GM23338 (cell line): ENCODE measurements at regions not wholly inside any gene's neighbourhood (a gene's known extent, or its start where the extent isn't known, plus 50 kb on each side); places are given as distances from the start of the nearest gene placed in this dataset.

Experiments used
- ATAC-seq: fragments of 200-7000 bp; cut with Tn5 transposase; 3 replicates; pipeline ENCODE4 v1.9.1; 2020
- DNase-seq: peaks from one replicate; pipeline ENCODE4 v3.0.0-alpha.2; 2015; ENCODE audit warnings: low spot score
- H2AFZ ChIP-seq: fragments of 200-600 bp; sonication (generic); 2 replicates; pipeline ENCODE4 v1.8.0; 2016; ENCODE audit warnings: antibody characterized with exemption, mild to moderate bottlenecking, moderate library complexity
- H3F3A ChIP-seq: fragments of 200-600 bp; sonication (generic); replicated peaks from 2 replicates; pipeline ENCODE4 v1.8.0; 2017; ENCODE audit warnings: antibody characterized with exemption, mixed run types, low read depth
- H3K27ac ChIP-seq: fragments of 200-600 bp; sonication (generic); 2 replicates; pipeline ENCODE4 v1.6.1; 2016; ENCODE audit warnings: low read depth
- H3K27me3 ChIP-seq: fragments of 200-600 bp; sonication (generic); 2 replicates; pipeline ENCODE4 v1.8.0; 2016; ENCODE audit warnings: mild to moderate bottlenecking, mixed run types, moderate library complexity; ENCODE audit not compliant: insufficient read depth
- H3K36me3 ChIP-seq: fragments of 200-600 bp; sonication (generic); 2 replicates; pipeline ENCODE4 v1.8.0; 2016; ENCODE audit warnings: mild to moderate bottlenecking; ENCODE audit not compliant: insufficient read depth
- H3K4me1 ChIP-seq: fragments of 200-600 bp; sonication (generic); 2 replicates; pipeline ENCODE4 v1.8.0; 2016; ENCODE audit warnings: mild to moderate bottlenecking, moderate library complexity; ENCODE audit not compliant: insufficient read depth
- H3K4me2 ChIP-seq: fragments of 200-600 bp; sonication (generic); 2 replicates; pipeline ENCODE4 v1.7.1; 2017; ENCODE audit warnings: mixed run types
- H3K4me3 ChIP-seq: fragments of 200-600 bp; sonication (generic); 2 replicates; pipeline ENCODE4 v1.6.1; 2016; ENCODE audit warnings: mixed run types
- H3K79me2 ChIP-seq: fragments of 200-600 bp; sonication (generic); replicated peaks from 2 replicates; pipeline ENCODE4 v1.8.0; 2017; ENCODE audit warnings: mild to moderate bottlenecking; ENCODE audit not compliant: insufficient read depth
- H3K9me2 ChIP-seq: fragments of 200-600 bp; sonication (generic); 2 replicates; pipeline ENCODE4 v1.8.0; 2017; ENCODE audit not compliant: insufficient read depth
- H4K20me1 ChIP-seq: fragments of 200-600 bp; sonication (generic); replicated peaks from 2 replicates; pipeline ENCODE4 v1.8.0; 2017; ENCODE audit warnings: mild to moderate bottlenecking; ENCODE audit not compliant: insufficient read depth
- H3K27ac Mint-ChIP-seq: 2 replicates; pipeline ENCODE4 v1.8.0; 2020; ENCODE audit warnings: inconsistent platforms, mild to moderate bottlenecking, moderate library complexity, mixed read lengths
- H3K27me3 Mint-ChIP-seq: 3 replicates; pipeline ENCODE4 v1.8.0; 2022; ENCODE audit warnings: low read depth, mild to moderate bottlenecking, moderate library complexity, mixed read lengths, inconsistent platforms; ENCODE audit not compliant: insufficient read depth, poor library complexity
- H3K36me3 Mint-ChIP-seq: 3 replicates; pipeline ENCODE4 v1.8.0; 2021; ENCODE audit warnings: low read depth, mild to moderate bottlenecking, inconsistent platforms, moderate library complexity, mixed read lengths
- H3K4me1 Mint-ChIP-seq: 3 replicates; pipeline ENCODE4 v1.8.0; 2020; ENCODE audit warnings: mild to moderate bottlenecking, inconsistent platforms, mixed read lengths
- H3K4me3 Mint-ChIP-seq: 3 replicates; pipeline ENCODE4 v1.8.0; 2021; ENCODE audit warnings: moderate library complexity, mild to moderate bottlenecking, inconsistent platforms, mixed read lengths
- H3K9me3 Mint-ChIP-seq: 3 replicates; pipeline ENCODE4 v1.8.0; 2020; ENCODE audit warnings: moderate library complexity, mild to moderate bottlenecking, inconsistent platforms, mixed read lengths
- JUNB ChIP-seq: IDR thresholded peaks from one replicate; pipeline ENCODE4 v1.6.1; 2016; ENCODE audit warnings: antibody characterized with exemption; ENCODE audit not compliant: unreplicated experiment
- NANOG ChIP-seq: IDR thresholded peaks from 2 replicates; pipeline ENCODE4 v1.6.1; 2016; ENCODE audit warnings: antibody characterized with exemption, borderline replicate concordance
- TF ChIP-seq, protein P1 (sequence below): fragments of 250-450 bp; sonication (Bioruptor Pico); IDR thresholded peaks from 2 replicates; pipeline ENCODE4 v1.5.0; 2020; ENCODE audit warnings: mild to moderate bottlenecking, moderate library complexity
- TF ChIP-seq, protein P2 (sequence below), 2 experiments: fragments of 200-600 bp in 1 of 2; sonication (generic) in 1 of 2; conservative IDR thresholded peaks; 2 replicates each; pipeline versions ENCODE4 v1.5.1 to v1.6.1; 2016 to 2017; ENCODE audit warnings: antibody characterized with exemption in 2 of 2, low read depth in 2 of 2, mild to moderate bottlenecking in 2 of 2, moderate library complexity in 1 of 2

DNA sequence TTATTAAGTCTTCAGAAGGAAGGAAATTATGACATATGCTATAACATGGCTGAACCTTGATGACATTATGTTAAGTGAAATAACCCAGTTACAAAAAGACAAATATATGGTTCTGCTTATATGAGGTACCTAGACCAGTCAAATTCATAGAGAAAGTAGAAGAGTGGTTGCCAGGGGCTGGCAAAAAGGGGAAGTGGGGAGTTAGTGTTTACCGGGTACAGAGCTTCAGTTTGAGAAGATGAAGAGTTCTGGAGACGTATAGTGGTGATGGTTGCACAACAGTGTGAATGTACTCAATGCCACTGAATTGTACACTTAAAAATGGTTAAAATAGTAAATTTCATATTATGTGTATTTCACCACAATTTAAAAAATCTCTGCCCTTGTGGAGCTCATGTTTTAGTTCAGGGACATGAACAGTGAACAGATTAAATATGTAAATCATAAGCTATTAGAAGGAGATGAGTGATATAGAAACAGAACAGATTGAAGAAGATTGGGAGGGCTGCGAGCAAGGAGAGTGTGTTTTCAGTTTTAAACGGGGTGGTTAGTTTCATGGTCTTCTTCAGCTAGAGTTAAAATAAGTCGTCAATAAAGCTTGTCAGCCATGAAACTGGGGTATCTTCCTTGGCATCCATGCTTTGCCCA lies 355.2 kb downstream of the KCNRG start:
- Mint-ChIP-seq H3K4me1 (no peaks in the 10 kb centered on the region; the same call in 2 of the 3 replicates), H3K4me3 (no peak overlapping the region), H3K9me3 (no peaks in the 10 kb centered on the region), H3K36me3 (no peaks in the 10 kb centered on the region), H3K27me3 (no peaks in the 10 kb centered on the region), H3K27ac (no peak overlapping the region)
- no peak for ATAC-seq
- peaks cover under 1% of the 10 kb centered on the region; the same call in 1 of the 2 replicates for H3K4me1 ChIP-seq
- H3K4me3 ChIP-seq: no peak overlapping the region
- H3K36me3 ChIP-seq: no peaks in the 10 kb centered on the region
- no peak overlapping the region for H3K27ac ChIP-seq
- H4K20me1 ChIP-seq: no peaks in the 10 kb centered on the region
- H2AFZ ChIP-seq: no peak overlapping the region
- no peak overlapping the region for H3K4me2 ChIP-seq
- no peaks in the 10 kb centered on the region for H3F3A ChIP-seq
- no peaks in the 10 kb centered on the region for H3K27me3 ChIP-seq
- TF ChIP-seq NANOG: no peak
- TF ChIP-seq, protein P1, sequence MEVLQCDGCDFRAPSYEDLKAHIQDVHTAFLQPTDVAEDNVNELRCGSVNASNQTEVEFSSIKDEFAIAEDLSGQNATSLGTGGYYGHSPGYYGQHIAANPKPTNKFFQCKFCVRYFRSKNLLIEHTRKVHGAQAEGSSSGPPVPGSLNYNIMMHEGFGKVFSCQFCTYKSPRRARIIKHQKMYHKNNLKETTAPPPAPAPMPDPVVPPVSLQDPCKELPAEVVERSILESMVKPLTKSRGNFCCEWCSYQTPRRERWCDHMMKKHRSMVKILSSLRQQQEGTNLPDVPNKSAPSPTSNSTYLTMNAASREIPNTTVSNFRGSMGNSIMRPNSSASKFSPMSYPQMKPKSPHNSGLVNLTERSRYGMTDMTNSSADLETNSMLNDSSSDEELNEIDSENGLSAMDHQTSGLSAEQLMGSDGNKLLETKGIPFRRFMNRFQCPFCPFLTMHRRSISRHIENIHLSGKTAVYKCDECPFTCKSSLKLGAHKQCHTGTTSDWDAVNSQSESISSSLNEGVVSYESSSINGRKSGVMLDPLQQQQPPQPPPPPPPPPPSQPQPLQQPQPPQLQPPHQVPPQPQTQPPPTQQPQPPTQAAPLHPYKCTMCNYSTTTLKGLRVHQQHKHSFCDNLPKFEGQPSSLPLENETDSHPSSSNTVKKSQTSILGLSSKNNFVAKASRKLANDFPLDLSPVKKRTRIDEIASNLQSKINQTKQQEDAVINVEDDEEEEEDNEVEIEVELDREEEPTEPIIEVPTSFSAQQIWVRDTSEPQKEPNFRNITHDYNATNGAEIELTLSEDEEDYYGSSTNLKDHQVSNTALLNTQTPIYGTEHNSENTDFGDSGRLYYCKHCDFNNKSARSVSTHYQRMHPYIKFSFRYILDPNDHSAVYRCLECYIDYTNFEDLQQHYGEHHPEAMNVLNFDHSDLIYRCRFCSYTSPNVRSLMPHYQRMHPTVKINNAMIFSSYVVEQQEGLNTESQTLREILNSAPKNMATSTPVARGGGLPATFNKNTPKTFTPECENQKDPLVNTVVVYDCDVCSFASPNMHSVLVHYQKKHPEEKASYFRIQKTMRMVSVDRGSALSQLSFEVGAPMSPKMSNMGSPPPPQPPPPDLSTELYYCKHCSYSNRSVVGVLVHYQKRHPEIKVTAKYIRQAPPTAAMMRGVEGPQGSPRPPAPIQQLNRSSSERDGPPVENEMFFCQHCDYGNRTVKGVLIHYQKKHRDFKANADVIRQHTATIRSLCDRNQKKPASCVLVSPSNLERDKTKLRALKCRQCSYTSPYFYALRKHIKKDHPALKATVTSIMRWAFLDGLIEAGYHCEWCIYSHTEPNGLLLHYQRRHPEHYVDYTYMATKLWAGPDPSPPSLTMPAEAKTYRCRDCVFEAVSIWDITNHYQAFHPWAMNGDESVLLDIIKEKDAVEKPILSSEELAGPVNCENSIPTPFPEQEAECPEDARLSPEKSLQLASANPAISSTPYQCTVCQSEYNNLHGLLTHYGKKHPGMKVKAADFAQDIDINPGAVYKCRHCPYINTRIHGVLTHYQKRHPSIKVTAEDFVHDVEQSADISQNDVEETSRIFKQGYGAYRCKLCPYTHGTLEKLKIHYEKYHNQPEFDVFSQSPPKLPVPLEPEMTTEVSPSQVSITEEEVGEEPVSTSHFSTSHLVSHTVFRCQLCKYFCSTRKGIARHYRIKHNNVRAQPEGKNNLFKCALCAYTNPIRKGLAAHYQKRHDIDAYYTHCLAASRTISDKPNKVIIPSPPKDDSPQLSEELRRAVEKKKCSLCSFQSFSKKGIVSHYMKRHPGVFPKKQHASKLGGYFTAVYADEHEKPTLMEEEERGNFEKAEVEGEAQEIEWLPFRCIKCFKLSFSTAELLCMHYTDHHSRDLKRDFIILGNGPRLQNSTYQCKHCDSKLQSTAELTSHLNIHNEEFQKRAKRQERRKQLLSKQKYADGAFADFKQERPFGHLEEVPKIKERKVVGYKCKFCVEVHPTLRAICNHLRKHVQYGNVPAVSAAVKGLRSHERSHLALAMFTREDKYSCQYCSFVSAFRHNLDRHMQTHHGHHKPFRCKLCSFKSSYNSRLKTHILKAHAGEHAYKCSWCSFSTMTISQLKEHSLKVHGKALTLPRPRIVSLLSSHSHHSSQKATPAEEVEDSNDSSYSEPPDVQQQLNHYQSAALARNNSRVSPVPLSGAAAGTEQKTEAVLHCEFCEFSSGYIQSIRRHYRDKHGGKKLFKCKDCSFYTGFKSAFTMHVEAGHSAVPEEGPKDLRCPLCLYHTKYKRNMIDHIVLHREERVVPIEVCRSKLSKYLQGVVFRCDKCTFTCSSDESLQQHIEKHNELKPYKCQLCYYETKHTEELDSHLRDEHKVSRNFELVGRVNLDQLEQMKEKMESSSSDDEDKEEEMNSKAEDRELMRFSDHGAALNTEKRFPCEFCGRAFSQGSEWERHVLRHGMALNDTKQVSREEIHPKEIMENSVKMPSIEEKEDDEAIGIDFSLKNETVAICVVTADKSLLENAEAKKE: no peak
- TF ChIP-seq, protein P2, sequence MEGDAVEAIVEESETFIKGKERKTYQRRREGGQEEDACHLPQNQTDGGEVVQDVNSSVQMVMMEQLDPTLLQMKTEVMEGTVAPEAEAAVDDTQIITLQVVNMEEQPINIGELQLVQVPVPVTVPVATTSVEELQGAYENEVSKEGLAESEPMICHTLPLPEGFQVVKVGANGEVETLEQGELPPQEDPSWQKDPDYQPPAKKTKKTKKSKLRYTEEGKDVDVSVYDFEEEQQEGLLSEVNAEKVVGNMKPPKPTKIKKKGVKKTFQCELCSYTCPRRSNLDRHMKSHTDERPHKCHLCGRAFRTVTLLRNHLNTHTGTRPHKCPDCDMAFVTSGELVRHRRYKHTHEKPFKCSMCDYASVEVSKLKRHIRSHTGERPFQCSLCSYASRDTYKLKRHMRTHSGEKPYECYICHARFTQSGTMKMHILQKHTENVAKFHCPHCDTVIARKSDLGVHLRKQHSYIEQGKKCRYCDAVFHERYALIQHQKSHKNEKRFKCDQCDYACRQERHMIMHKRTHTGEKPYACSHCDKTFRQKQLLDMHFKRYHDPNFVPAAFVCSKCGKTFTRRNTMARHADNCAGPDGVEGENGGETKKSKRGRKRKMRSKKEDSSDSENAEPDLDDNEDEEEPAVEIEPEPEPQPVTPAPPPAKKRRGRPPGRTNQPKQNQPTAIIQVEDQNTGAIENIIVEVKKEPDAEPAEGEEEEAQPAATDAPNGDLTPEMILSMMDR (conservative IDR thresholded peaks at IDR 0.05; ENCODE audit: low read depth in 2 of 2): no peak
- TF ChIP-seq JUNB: no peak
- no peaks in the 10 kb centered on the region for H3K79me2 ChIP-seq
- DNase-seq: no peak
- H3K9me2 ChIP-seq: peaks cover 13% of the 10 kb centered on the region
